GM12878 (cell line): ENCODE measurements at regions not wholly inside any gene's neighbourhood (a gene's known extent, or its start where the extent isn't known, plus 50 kb on each side); places are given as distances from the start of the nearest gene placed in this dataset.

Experiments used
- ATAC-seq: fragments of 200-7000 bp; cut with Tn5 transposase; 3 replicates; pipeline ENCODE4 v1.9.1; 2020; ENCODE audit warnings: mild to moderate bottlenecking, moderate library complexity
- BruUV-seq: library from RNA; stranded (reverse); fragments of 400-500 nt; replicated peaks from 2 replicates; lab custom pipeline; 2021; lab: Mats Ljungman, UMichigan
- CTCF ChIA-PET: fragments of 300-600 bp; sonication (Branson Sonifier 250); formaldehyde crosslinking; extraction: SDS; loops from one replicate; lab custom pipeline; 2021; ENCODE audit warnings: inconsistent platforms; lab: Yijun Ruan, JAX
- POLR2A ChIA-PET: fragments of 350-600 bp; formaldehyde crosslinking; extraction: SDS; loops from one replicate; lab custom pipeline; 2021; ENCODE audit warnings: inconsistent platforms; lab: Charles Lee
- RAD21 ChIA-PET: fragments of 300-600 bp; sonication (Branson Sonifier 250); formaldehyde crosslinking; loops from one replicate; lab custom pipeline; 2023; ENCODE audit warnings: antibody characterized with exemption; ENCODE audit not compliant: unreplicated experiment; lab: Charles Lee
- SMC1A ChIA-PET: fragments of 300-600 bp; sonication (Branson Sonifier 250); formaldehyde crosslinking; loops from one replicate; lab custom pipeline; 2023; ENCODE audit not compliant: unreplicated experiment, uncharacterized antibody; lab: Charles Lee
- DNase-seq: peaks from one replicate; pipeline ENCODE4 v3.0.0-alpha.2; 2011; ENCODE audit warnings: low read depth, low spot score
- FAIRE-seq: peaks from 3 replicates; lab custom pipeline; 2011; peaks lifted over from hg19 to GRCh38; lab: Jason Lieb, UNC
- H2AFZ ChIP-seq: 2 replicates; pipeline ENCODE4 v1.6.0; 2011; ENCODE audit warnings: low read depth, low read length, control low read depth; ENCODE audit not compliant: control insufficient read depth
- H3K27ac ChIP-seq: 2 replicates; pipeline ENCODE4 v1.5.1; 2011; ENCODE audit warnings: control low read depth; ENCODE audit not compliant: control insufficient read depth, insufficient read depth
- H3K27me3 ChIP-seq, 2 experiments: replicated peaks in 1 of 2; 2 replicates each; pipeline versions ENCODE4 v1.6.0 to v1.6.1; 2011; ENCODE audit warnings: low read length in 1 of 2; ENCODE audit not compliant: control insufficient read depth in 2 of 2, insufficient read depth in 2 of 2
- H3K36me3 ChIP-seq, 2 experiments: 2 replicates each; pipeline ENCODE4 v1.5.1; 2011; ENCODE audit warnings: low read length in 1 of 2; ENCODE audit not compliant: control insufficient read depth in 2 of 2, insufficient read depth in 2 of 2
- H3K4me1 ChIP-seq: 2 replicates; pipeline ENCODE4 v1.6.1; 2011; ENCODE audit warnings: mild to moderate bottlenecking, low read length, moderate library complexity, mixed read lengths; ENCODE audit not compliant: control insufficient read depth, insufficient read depth
- H3K4me2 ChIP-seq: 2 replicates; pipeline ENCODE4 v1.6.0; 2011; ENCODE audit warnings: control low read depth; ENCODE audit not compliant: control insufficient read depth, insufficient read depth
- H3K4me3 ChIP-seq: fragments of 200-600 bp; sonication (generic); 2 replicates; pipeline ENCODE4 v1.5.1; 2016
- H3K79me2 ChIP-seq: 2 replicates; pipeline ENCODE4 v1.6.0; 2011; ENCODE audit warnings: low read length; ENCODE audit not compliant: control insufficient read depth, insufficient read depth
- H3K9ac ChIP-seq: 2 replicates; pipeline ENCODE4 v1.8.0; 2011; ENCODE audit warnings: low read length, control low read depth, mixed read lengths; ENCODE audit not compliant: control insufficient read depth, insufficient read depth
- H3K9me3 ChIP-seq: replicated peaks from 3 replicates; pipeline ENCODE4 v1.5.1; 2011; ENCODE audit warnings: mild to moderate bottlenecking, low read length; ENCODE audit not compliant: control insufficient read depth, insufficient read depth
- H4K20me1 ChIP-seq: 2 replicates; pipeline ENCODE4 v1.6.0; 2011; ENCODE audit not compliant: control insufficient read depth, insufficient read depth
- CBX3 ChIP-seq: fragments of 200-600 bp; sonication (generic); IDR thresholded peaks from 2 replicates; pipeline ENCODE4 v1.6.1; 2016; ENCODE audit warnings: low read depth, borderline replicate concordance
- E2F8 ChIP-seq: fragments of 450-650 bp; IDR thresholded peaks from 2 replicates; pipeline ENCODE4 v1.6.1; 2018; ENCODE audit warnings: mild to moderate bottlenecking, low read depth, moderate library complexity; ENCODE audit not compliant: partially characterized antibody
- EGR1 ChIP-seq, 2 experiments: IDR thresholded peaks; 1 replicate in 1 of 2; 2 replicates in 1 of 2; pipeline ENCODE4 v1.6.1; 2011 to 2012; ENCODE audit warnings: low read depth in 2 of 2, low read length in 2 of 2, borderline replicate concordance in 1 of 2, mild to moderate bottlenecking in 1 of 2, moderate library complexity in 1 of 2
- HCFC1 ChIP-seq: fragments of 150-350 bp; IDR thresholded peaks from 2 replicates; pipeline ENCODE4 v1.6.1; 2014; ENCODE audit warnings: low read length
- IKZF2 ChIP-seq, 2 experiments: fragments of 450-650 bp; IDR thresholded peaks; 2 replicates each; pipeline ENCODE4 v1.6.1; 2017; ENCODE audit warnings: mild to moderate bottlenecking in 2 of 2, moderate library complexity in 2 of 2
- IRF5 ChIP-seq: fragments of 450-650 bp; IDR thresholded peaks from 2 replicates; pipeline ENCODE4 v1.6.1; 2017; ENCODE audit warnings: borderline replicate concordance
- JUND ChIP-seq: IDR thresholded peaks from 2 replicates; pipeline ENCODE4 v1.6.1; 2012; ENCODE audit warnings: low read depth, mild to moderate bottlenecking, low read length, improper control_type of control experiment, moderate library complexity
- KAT2A ChIP-seq: conservative IDR thresholded peaks from 2 replicates; pipeline ENCODE4 v1.6.1; 2011; ENCODE audit warnings: low read depth, low read length; ENCODE audit not compliant: control insufficient read depth
- NBN ChIP-seq: fragments of 450-650 bp; IDR thresholded peaks from 2 replicates; pipeline ENCODE4 v1.6.1; 2016
- NFXL1 ChIP-seq: fragments of 450-650 bp; IDR thresholded peaks from 2 replicates; pipeline ENCODE4 v1.6.1; 2017; ENCODE audit warnings: antibody characterized with exemption, mild to moderate bottlenecking, borderline replicate concordance
- NFYA ChIP-seq: IDR thresholded peaks from 2 replicates; pipeline ENCODE4 v1.6.1; 2011; ENCODE audit warnings: low read depth, mild to moderate bottlenecking, low read length, improper control_type of control experiment, borderline replicate concordance
- NR2C1 ChIP-seq: fragments of 450-650 bp; IDR thresholded peaks from 2 replicates; pipeline ENCODE4 v1.6.1; 2017; ENCODE audit warnings: antibody characterized with exemption, mild to moderate bottlenecking, moderate library complexity
- POLR2AphosphoS2 ChIP-seq: IDR thresholded peaks from 2 replicates; pipeline ENCODE4 v1.6.1; 2011; ENCODE audit warnings: low read depth, mild to moderate bottlenecking, low read length, improper control_type of control experiment, moderate library complexity
- RAD21 ChIP-seq: IDR thresholded peaks from 2 replicates; pipeline ENCODE4 v1.6.1; 2011; ENCODE audit warnings: mild to moderate bottlenecking, low read depth, low read length, moderate library complexity; ENCODE audit not compliant: insufficient read depth
- RUNX3 ChIP-seq: IDR thresholded peaks from 2 replicates; pipeline ENCODE4 v1.6.1; 2012; ENCODE audit warnings: low read length, inconsistent platforms
- SMC3 ChIP-seq: IDR thresholded peaks from 2 replicates; pipeline ENCODE4 v1.6.1; 2011; ENCODE audit warnings: low read length, improper control_type of control experiment, borderline replicate concordance
- SREBF1 ChIP-seq: IDR thresholded peaks from 2 replicates; pipeline ENCODE4 v1.6.1; 2012; ENCODE audit warnings: mild to moderate bottlenecking, low read length
- SREBF2 ChIP-seq: IDR thresholded peaks from 2 replicates; pipeline ENCODE4 v1.6.1; 2012; ENCODE audit warnings: mild to moderate bottlenecking, low read length
- ZNF24 ChIP-seq: fragments of 450-650 bp; IDR thresholded peaks from 2 replicates; pipeline ENCODE4 v1.6.1; 2017; ENCODE audit warnings: antibody characterized with exemption, mild to moderate bottlenecking
- WGBS: methylation state at CpG from one replicate; pipeline ENCODE4 v1.1.6; 2016; ENCODE audit warnings: low lambda C conversion rate; ENCODE audit not compliant: insufficient replicate concordance, insufficient coverage; ENCODE audit errors: missing lambda C conversion rate; 5-methylcytosine and 5-hydroxymethylcytosine counted together
- in situ Hi-C: fragments of 300-500 bp; cut with MboI; formaldehyde crosslinking; loops from 9 replicates; pipeline ENCODE4 v1.14.3; 2018; ENCODE audit warnings: mixed read lengths
- intact Hi-C: fragments of 100-400 bp; cut with micrococcal nuclease; formaldehyde crosslinking; loops from one replicate; pipeline ENCODE4 v1.14.2; 2022; ENCODE audit not compliant: unreplicated experiment

GRCh38 chrX:8089141-8089540, 81.9 kb downstream of the VCX2 start:
- intact Hi-C loops (no loop called here), in situ Hi-C loops (no loop called here)
- 0% methylated on average over 4 of the region's 4 CpGs for WGBS
- ChIA-PET SMC1A (interaction anchor here (0.7 kb wide), 1 partner anchor 1706 kb away, joined by 3 read pairs; no protein-coding TSS in a partner anchor), POLR2A (no interaction called here), RAD21 (no interaction called here), CTCF (interaction anchor here (0.8 kb wide), 1 partner anchor 650 kb away, joined by 3 read pairs; no protein-coding TSS in a partner anchor)
- H2AFZ ChIP-seq, result no peak overlapping the region
- H3K9ac ChIP-seq, result no peak overlapping the region
- H3K4me3 ChIP-seq, result no peak overlapping the region
- FAIRE-seq (no peak), DNase-seq (no peak), ATAC-seq (no peak)
- no peaks in the 10 kb centered on the region for H3K36me3 ChIP-seq
- no peaks in the 10 kb centered on the region for H3K27me3 ChIP-seq
- BruUV-seq, result no TSS peak
- no peak overlapping the region for H3K4me2 ChIP-seq
- H3K9me3 ChIP-seq, result no peaks in the 10 kb centered on the region
- no peaks in the 10 kb centered on the region for H3K4me1 ChIP-seq
- H4K20me1 ChIP-seq, result no peaks in the 10 kb centered on the region
- no peak overlapping the region for H3K27ac ChIP-seq
- H3K79me2 ChIP-seq, result no peaks in the 10 kb centered on the region
- TF ChIP-seq POLR2AphosphoS2 (no peak), EGR1 (IDR thresholded peaks at IDR 0.05; ENCODE audit: borderline replicate concordance in 1 of 2, low read depth in 2 of 2, low read length in 2 of 2) (no peak), NR2C1 (no peak), IKZF2 (IDR thresholded peaks at IDR 0.05) (no peak), CBX3 (no peak), HCFC1 (no peak), NFYA (no peak), RAD21 (no peak), NBN (no peak), KAT2A (no peak), SREBF1 (no peak), SMC3 (no peak), NFXL1 (no peak), SREBF2 (no peak), RUNX3 (no peak), IRF5 (no peak), E2F8 (no peak), JUND (no peak), ZNF24 (no peak)
